Fibroblast of skin of scalp (primary cell): ENCODE measurements at regions not wholly inside any gene's neighbourhood (a gene's known extent, or its start where the extent isn't known, plus 50 kb on each side); places are given as distances from the start of the nearest gene placed in this dataset.
A peak's percentile ranks its signal among the peaks of the same experiment; 100 is the strongest.

Experiments
- DNase-seq: peaks from one replicate; pipeline ENCODE4 v3.0.0-alpha.2; 2013

DNA sequence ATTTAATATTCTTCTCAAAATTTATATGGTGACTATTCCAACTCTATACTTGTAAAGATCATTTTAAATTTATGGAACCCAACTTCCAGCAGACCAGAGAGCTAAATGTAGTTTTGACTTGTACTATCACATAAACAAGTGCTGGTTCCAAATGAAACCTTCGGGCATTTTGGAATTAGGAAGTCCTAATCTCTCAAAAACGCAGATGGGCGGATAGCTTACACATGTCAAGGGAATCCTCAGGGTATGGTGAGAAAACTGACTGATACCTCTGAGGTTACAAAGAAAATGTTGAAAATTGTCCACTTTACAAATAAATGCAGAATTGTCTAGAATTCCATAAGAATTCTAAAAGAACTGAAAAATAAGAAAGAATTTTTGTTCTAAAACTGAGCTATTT is 224.1 kb downstream of the SS18 start:
- DNase-seq, result no peak

- DNase-seq, result peak; percentile 3
These were observed 227.4 kb downstream of the SS18 start for GRCh38 chr18:25862881-25863600.

DNA sequence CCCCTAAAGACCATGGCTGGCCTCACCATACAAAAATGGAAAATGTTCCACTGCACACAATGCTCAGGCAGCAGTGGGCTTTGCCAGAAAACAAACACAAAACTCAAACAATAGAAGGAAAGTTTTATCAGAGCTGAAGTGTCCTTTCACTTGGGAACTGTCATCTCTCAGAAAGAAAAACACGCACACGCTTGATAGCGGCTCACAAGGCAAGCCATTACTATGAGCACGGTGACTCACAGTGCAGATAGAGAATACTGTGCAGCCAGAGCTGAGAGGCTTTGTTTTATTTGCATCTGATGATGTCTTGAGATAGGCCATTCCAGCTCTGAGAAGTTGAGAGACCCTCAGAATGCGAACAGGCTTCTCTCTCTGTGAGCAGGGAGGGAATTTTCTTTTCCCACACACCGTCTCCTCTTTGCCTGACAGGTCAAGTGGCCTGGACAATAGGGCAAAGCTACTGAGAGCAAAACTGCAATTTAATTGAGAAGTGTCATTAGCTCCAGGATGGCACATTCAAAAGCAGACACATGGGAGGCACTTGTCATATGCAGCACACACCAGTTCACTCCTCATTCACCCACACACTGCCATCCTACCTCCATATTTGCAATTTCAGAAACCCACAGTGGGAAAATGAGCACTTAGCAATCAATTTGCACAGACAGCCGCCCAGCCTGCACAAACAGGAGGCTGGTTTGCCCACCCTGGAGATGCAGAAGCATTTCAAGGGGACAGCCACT is 236.6 kb downstream of the SS18 start:
- no peak for DNase-seq

GRCh38 chr18:25843791-25844190 is 246.6 kb downstream of the SS18 start:
- no peak for DNase-seq

- DNase-seq, result no peak
These were observed 247.7 kb downstream of the SS18 start for GRCh38 chr18:25842665-25843064.

DNA sequence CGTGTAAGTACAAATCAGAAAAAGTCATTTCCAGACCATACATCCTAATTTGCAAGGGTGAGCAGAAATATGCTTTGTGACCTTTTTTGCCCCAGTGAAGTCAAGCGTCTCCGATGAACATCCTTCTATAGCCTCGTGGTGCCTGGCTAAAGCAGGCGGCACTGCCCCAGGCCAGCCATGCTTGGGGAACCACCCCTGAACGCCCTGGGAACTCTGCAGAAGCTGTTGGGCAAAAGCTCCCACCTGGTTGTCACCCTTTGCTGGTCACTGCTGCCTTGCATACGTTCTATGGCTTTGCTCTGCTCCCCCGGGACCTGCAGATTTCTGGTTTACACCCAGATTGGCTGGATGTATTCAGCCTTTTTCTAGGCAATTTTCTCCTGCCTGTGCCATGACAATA is 256.4 kb downstream of the SS18 start:
- no peak for DNase-seq

DNA sequence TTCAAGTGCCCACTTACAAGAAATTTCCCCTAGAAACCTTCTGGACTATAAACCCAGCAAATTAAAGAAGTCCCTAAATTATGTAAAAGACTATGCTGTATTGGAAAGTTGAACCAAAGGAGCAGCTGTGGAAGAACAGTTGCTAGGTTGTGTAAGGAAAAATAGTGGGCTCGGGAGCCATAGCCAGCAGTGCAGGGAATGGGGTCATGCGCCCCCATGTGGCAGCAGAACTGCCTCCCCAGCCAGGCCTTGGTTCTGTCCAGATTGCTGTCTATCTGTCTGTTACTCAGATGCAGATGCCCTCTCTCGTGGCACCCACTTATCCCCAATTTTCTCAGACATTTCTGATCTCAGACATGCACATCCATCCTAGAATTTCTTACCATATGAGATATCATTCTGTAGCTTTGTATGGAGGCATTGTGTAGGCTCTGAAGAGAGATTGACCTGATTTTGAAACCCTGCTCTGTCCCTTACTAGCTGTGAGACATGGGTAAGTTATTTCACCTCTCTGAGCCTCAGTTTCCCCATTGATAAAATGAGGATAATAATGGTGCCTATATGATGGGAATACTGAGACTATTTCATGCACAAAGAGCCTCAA is 258.3 kb downstream of the SS18 start:
- DNase-seq, result peak; percentile 81

DNA sequence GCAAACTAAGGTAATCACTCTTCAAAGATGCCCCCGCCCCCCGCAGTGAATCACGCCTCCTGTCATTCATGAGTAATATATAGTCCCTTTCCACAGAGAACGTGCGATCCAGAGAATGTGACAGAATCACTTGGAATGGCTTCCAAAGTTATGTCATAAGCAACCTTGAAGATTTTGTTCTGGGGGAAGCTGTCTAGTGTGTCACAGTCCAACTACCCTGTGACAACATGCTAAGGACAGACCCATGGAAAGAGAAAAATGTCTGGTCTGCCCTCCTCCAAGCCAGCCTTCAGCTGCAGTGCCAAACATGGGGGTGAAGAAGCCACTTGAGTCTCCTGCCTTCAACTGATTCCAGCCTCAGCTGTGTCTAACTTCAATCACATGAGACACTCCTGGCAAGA is 259.1 kb downstream of the SS18 start:
- DNase-seq, result no peak

- peak; percentile 44 for DNase-seq
These were observed 259.6 kb downstream of the SS18 start for GRCh38 chr18:25830787-25831186.

DNA sequence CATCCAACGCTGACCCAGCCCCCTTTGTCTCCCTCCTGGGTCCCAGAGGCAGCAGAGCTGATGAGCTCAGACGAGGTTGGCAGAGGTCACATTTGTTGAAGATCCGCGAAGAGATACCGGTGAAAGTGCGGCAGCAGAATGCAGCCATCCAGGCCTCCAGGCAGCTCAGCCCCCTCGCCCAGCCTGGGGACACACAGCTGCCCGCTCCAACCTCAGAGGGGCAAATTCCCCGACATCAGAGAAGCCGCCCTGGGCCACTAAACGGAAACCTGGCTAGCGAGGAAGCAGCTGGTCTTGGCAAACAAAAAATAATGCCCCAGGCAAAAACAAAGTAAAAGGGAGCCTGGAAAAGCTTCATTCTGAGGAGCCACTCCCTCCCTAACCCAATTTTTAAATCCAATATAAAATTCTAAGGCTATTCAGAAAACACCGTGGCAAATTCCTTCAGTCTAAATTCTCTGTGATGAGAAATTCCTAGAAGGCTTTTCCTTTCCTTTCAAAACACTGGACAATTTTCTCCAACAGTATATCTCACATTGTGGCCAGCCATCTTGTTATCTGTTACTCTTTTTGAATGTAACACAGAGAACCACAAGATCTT is 262.4 kb downstream of the SS18 start:
- peak; percentile 71 for DNase-seq

DNA sequence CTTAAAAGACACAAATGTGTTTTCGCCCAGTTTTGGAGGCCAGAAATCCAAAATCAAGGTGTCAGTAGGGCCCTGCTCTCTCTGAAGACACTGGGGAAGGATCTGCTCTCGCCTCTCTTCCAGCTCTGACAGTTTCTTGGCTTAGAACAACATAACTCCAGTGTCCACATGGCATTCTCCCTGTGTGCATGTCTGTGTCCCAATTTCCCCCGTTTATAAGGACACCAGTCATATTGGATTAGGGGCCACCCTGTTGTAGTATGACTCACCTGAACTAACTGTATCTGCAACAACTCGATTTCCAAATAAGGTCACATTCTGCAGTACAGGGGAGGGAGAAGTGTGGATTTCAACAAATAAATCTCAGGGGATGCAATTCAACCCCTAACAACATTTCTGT is 263.2 kb downstream of the SS18 start:
- peak; percentile 64 for DNase-seq

GRCh38 chr18:25826823-25827222 is 263.6 kb downstream of the SS18 start:
- DNase-seq, result no peak

DNA sequence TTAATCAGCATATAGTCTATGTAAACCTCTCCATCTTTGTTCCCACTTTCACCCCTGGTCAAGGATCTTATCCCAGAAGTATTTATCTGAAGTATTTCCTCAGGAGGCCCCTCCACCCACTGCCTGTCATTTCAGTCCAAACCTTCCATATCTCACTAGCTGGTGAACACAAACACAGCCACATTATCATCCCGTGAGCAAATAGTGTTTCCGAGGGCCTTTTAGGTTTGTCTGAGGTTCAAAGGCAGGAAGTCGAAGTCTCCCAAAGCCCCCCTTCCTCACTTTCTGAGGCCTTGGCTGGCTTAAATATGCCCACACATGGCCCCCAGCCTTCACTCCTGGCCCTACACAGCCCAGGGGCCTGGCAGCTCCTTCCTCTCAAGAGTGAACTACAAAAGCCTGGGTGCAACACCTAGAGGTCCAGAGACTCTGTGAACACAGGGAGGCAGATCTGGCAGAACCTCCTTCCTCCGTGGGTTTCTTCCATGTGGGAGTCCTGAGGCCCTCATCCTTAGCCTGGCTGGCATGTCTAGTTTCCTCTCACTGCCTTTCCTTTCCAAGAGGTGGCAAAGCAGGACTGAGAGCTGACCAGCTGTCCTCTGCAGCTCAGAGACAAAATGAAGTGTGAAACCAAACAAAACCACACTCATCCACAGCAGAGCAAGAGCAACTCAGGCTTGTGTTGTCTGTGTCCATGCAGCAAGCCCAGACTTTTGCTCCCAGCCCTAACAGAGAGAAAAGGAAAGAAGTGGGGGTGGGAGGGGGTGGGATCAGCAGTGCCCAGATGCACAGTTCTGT is 264.2 kb downstream of the SS18 start:
- no peak for DNase-seq

DNA sequence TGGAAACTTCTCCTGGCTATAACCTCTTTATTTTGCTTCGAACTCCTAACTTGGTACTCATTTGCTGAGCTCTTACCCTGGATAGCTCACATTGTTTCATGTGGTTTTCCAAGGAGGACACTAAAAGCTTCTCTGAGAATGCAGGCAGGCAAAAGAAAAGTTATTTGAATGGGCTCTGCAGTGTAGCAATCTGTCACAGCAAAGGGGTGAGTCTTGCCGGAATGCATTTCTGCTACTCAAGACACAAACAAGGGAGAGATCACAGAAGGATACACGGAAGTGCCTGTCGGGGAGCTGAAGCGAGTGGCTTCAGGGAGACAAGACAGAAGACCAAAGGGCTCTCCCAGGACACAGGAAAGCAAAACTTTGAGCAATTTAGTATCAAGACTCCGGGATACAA is 265.4 kb downstream of the SS18 start:
- no peak for DNase-seq

GRCh38 chr18:25819746-25820363 is 270.6 kb downstream of the SS18 start:
- no peak for DNase-seq

DNA sequence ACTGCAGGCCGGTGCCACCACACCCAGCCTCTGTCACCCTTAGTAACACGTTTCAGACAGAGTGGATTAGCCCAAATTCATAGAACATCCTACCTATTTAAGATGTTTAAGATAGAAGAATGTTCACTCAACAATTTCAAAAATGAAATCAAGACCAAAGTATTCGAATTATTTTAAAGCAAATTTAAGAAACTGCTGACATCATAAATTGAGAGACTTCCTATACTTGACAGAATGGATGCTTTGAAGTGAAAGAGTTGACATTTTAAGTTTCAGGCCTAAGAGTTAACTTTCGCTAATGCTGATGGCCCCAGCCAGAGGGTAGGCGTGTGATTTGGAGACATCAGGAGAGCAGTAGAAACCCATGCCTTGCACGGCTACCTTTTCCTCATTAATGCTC is 271.9 kb downstream of the SS18 start:
- DNase-seq, result no peak

DNA sequence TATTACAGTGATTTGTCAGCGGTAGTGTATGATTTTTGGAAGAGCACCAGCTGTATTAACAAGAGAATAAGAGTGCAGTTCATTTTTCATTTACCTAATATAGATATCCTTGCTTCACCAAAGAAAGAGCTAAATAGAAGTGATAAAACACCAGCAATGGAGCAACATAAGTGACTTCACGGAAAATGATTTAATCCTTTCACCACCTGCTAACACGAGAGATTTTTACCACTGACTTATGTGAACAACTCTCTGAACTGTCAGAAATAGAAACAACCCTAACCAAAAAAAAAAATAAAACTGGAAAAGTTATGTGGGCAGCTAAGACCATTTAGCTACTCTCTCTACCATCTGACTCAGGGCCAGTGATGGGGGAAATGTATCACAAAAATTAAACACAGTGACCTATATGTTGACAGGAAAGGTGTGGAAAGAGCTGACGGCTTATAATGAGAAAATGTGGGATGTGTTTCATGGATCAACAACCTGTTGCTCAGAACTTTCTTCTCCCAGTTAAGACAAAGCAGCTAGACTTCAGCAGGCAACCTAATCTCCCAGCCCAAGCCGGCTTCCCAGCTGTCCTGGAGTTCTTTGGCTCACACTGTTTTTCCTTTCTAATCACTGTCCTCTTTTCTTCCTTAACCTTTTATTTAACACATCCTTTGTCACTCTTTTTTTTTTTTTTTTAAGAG is 272.7 kb downstream of the SS18 start:
- no peak for DNase-seq

DNA sequence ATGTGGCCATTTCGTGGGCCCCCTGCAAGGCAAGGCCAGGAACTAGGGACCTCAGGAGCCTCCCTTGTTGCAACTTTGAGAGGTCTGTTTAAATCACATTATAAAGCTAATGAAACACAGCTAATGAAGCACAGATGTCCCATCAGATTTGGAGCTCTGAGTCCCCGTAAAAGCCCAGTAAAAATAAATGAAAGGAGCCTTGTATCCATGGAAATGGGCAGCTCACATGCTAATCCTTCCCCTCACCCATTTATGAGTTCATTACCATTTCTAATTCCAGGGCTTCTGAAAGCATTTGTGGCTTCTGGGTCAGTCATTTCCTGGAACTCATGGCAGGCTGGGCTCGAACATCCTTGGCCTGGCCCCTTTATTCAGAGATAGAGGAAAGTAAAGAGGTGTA is 274.8 kb downstream of the SS18 start:
- DNase-seq, result peak; percentile 61

- no peak for DNase-seq
These were observed 275.5 kb downstream of the SS18 start for GRCh38 chr18:25814841-25815458.

GRCh38 chr18:25813110-25813509 is 277.3 kb downstream of the SS18 start:
- no peak for DNase-seq

DNA sequence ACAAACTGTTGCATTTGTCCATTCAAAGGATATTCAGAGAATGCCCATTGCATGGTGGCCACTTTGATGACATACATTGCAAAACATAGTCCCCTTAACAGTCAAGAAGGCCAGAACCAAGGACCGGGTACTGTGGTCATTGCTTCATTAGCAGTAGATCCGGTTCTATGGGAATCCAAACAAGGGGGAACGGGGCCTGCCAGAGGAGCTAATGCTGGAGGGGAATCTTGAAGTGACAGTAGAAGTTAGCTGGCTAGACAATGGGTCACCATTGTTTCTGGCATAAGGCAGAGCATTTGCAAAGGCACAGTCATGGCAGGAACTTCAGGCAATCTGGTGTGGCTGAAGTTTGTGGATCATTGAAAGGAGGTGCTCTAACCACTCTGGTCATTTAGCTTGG is 279.7 kb downstream of the SS18 start:
- DNase-seq, result no peak
